ENCODE measurements at regions not wholly inside any gene's neighbourhood (a gene's known extent, or its start where the extent isn't known, plus 50 kb on each side); places are given as distances from the start of the nearest gene placed in this dataset.

DNA sequence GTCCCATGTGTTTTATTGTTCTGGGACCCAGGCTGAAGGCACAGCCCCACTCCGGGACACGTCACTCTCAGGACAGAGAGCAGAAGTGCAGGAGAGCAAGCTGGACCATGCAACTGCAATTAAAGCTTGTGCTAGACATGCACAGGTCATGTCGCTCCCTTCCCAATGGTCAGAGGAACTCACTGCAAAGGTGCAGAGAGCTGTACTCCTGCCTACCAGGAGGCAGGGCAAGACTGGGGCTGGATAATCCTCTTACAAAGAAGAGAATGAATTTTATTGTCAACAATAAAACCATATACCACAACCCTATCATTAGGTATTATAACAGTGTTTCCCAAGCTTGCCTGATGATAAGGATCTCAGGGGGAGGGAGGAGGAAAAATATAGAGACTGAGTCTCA is 74.0 kb upstream of the NEK6 start:
- TF ChIP-seq POLR2AphosphoS5 (IDR thresholded peaks at IDR 0.05; ENCODE audit: low read depth, low read length) (no peak), POLR2A (IDR thresholded peaks at IDR 0.05; ENCODE audit: low read depth, low read length) (no peak)
- FAIRE-seq (no peak), DNase-seq (ENCODE audit: insufficient read length) (no peak)

DNA sequence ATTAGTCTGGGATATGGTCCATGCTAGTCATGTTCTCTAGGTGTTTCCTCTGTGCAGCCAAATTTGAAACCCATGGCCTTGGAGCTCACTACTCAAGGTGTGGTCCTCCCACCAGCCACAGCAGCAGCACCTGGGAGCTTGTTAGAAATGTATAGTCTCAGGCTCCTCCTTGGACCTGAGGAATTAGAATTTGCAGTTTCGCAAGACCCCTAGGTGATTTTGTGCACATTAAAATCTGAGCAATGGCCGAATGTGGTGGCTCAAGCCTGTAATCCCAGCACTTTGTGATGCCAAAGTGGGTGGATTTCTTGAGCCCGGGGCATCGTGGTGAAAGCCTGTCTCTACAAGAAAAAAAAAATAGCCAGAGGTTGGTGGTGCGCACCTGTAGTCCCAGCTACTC is 72.3 kb upstream of the NEK6 start:
- TF ChIP-seq POLR2A (IDR thresholded peaks at IDR 0.05; ENCODE audit: low read depth, low read length), result no peak
- TF ChIP-seq POLR2AphosphoS5 (IDR thresholded peaks at IDR 0.05; ENCODE audit: low read depth, low read length), result no peak
- no peak for TF ChIP-seq TAF1 (IDR thresholded peaks at IDR 0.05; ENCODE audit: borderline replicate concordance, low read depth, low read length)
- FAIRE-seq, result no peak

DNA sequence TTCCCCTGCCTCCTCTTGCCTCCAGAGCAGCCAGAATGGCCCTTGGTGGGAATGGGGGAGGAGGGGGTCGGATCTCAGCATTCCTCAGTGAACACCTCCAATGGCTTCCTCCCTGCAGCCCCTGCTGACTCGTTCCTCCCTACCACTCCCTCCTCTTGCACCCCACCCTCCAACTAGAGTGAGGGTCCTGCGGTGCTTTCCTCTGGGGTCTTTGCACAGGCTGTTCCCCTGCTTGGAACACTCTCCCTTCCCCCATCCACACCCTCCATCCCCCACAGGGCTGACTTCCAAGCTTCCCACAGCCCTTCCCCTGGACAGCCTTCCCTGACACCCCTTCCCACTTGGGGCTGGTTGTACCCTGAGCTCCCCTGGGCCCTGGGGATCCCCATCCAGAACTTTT is 70.4 kb upstream of the NEK6 start:
- FAIRE-seq (no peak), DNase-seq (ENCODE audit: insufficient read length) (no peak)
- no peak for TF ChIP-seq POLR2A (IDR thresholded peaks at IDR 0.05; ENCODE audit: low read depth, low read length)
- no peak for TF ChIP-seq TAF1 (IDR thresholded peaks at IDR 0.05; ENCODE audit: borderline replicate concordance, low read depth, low read length)
- TF ChIP-seq POLR2AphosphoS5 (IDR thresholded peaks at IDR 0.05; ENCODE audit: low read depth, low read length), result no peak

More for the DNA sequence above, 72.3 kb upstream of the NEK6 start:
- DNase-seq (ENCODE audit: insufficient read length), result no peak

DNA sequence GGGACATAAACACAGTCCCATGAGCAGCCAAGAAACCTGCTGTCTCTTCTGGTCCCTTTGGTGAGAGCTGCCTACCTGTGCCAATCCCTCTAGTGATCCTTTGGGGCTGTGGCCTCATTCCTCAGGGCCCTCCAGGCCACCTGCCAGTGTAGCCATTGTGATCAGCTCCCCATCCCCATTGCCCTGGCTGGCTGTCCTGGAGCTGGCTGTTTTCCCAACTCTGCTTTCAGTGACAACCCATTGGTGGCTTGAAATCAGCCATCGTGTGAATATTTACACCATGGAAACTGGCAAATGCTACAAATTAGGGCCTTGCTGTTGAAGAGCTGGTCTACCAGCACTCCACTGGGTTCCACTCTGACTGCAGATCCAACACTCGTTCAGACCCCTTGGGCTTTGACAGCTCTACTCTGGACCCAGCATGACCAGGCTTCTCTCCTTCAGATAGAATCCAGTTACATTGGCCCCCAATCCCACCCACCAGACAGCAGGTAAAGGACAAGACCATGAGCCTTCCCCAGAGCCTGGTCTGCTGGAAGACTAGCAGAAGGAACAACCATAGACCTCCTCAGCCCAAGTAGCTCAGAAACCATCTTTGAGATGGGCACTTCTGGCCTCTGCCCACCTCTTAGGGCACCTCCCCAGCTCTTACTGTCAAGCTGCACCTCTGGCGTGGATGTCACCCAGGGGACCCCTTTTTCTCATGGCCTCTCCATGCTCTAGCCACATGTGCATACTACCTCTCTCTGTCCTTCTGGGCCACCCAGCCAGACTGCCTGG is 69.2 kb upstream of the NEK6 start:
- TF ChIP-seq POLR2AphosphoS5 (IDR thresholded peaks at IDR 0.05; ENCODE audit: low read depth, low read length), result no peak
- TF ChIP-seq POLR2A (IDR thresholded peaks at IDR 0.05; ENCODE audit: low read depth, low read length), result no peak
- TF ChIP-seq TAF1 (IDR thresholded peaks at IDR 0.05; ENCODE audit: borderline replicate concordance, low read depth, low read length), result no peak
- no peak for DNase-seq (ENCODE audit: insufficient read length)
- no peak for FAIRE-seq

DNA sequence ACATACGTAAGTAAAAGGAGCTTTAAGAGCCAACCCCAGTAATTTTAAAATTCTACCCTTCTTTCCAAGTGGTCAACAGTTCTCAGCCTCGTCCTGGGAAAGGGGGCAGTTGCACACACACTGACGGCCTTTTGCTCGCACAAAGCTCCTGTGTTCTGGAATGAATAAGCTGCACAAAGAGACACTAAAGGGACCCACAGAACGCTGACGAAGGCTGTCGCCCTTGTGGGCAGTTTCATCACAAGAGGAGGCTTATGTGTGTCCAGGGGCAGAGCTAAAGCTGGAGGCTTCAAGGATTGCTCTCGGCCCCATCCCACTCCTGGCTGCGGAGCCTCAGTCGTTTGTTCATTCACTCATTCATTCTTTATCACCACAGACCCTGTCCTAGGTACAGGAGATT is 67.0 kb upstream of the NEK6 start:
- FAIRE-seq, result no peak
- TF ChIP-seq TAF1 (IDR thresholded peaks at IDR 0.05; ENCODE audit: borderline replicate concordance, low read depth, low read length), result no peak
- TF ChIP-seq POLR2A (IDR thresholded peaks at IDR 0.05; ENCODE audit: low read depth, low read length), result no peak
- no peak for TF ChIP-seq POLR2AphosphoS5 (IDR thresholded peaks at IDR 0.05; ENCODE audit: low read depth, low read length)
- DNase-seq (ENCODE audit: insufficient read length), result no peak

DNA sequence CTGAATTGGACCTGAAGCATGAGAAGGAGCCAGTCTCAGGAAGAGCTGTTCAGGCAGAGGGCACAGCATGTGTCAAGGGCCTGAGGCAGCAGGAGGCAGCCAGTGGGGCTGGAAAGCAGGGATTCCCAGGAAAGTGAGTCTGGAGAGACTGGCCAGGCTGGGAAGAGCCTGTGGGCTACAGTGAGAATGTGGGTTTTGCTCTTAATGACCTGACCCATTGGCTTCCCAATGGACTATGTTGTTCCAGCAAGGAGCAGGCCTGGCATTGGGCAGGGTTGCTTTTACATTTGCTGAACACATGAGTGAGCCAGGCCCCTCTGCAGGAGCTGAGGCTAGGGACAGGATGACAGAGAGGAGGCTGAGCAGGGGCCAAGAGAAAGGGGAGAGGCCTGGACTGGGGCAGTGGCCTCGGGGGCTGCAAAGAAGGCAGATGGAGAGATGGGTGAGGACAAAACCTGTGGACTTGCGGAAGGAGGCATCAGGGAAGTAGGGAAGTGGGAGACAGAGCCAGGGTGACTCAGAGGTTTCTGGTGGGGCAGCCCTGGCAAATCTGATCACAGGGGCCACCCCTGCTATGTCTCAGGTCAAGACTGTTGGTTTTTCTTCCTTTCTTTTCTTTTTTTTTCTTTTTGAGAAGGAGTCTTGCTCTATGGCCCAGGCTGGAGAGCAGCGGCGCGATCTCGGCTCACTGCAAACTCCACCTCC is 65.9 kb upstream of the NEK6 start:
- no peak for TF ChIP-seq TAF1 (IDR thresholded peaks at IDR 0.05; ENCODE audit: borderline replicate concordance, low read depth, low read length)
- TF ChIP-seq POLR2AphosphoS5 (IDR thresholded peaks at IDR 0.05; ENCODE audit: low read depth, low read length), result no peak
- no peak for TF ChIP-seq POLR2A (IDR thresholded peaks at IDR 0.05; ENCODE audit: low read depth, low read length)
- FAIRE-seq, result no peak
- DNase-seq (ENCODE audit: insufficient read length), result no peak

DNA sequence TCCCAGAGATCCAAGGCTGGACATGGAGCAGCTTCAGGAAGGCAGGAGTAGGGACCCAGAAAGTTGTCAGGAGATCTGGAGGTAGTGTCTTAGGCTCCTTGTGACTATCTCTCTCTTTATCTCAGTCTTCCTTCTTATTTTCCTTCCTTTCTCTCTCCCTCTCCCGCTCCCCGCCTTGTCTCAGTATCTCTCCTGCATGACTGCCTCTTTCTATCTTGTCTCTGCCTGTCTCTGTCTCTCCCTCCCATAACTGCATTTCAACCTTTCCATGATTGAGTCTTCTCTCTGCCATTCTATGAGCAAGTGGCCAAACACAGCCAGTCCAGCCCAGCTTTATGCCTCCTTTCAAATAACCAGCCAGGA is 61.0 kb upstream of the NEK6 start:
- DNase-seq (ENCODE audit: insufficient read length), result no peak
- no peak for TF ChIP-seq POLR2AphosphoS5 (IDR thresholded peaks at IDR 0.05; ENCODE audit: low read depth, low read length)
- no peak for TF ChIP-seq TAF1 (IDR thresholded peaks at IDR 0.05; ENCODE audit: borderline replicate concordance, low read depth, low read length)
- no peak for TF ChIP-seq POLR2A (IDR thresholded peaks at IDR 0.05; ENCODE audit: low read depth, low read length)
- no peak for FAIRE-seq

DNA sequence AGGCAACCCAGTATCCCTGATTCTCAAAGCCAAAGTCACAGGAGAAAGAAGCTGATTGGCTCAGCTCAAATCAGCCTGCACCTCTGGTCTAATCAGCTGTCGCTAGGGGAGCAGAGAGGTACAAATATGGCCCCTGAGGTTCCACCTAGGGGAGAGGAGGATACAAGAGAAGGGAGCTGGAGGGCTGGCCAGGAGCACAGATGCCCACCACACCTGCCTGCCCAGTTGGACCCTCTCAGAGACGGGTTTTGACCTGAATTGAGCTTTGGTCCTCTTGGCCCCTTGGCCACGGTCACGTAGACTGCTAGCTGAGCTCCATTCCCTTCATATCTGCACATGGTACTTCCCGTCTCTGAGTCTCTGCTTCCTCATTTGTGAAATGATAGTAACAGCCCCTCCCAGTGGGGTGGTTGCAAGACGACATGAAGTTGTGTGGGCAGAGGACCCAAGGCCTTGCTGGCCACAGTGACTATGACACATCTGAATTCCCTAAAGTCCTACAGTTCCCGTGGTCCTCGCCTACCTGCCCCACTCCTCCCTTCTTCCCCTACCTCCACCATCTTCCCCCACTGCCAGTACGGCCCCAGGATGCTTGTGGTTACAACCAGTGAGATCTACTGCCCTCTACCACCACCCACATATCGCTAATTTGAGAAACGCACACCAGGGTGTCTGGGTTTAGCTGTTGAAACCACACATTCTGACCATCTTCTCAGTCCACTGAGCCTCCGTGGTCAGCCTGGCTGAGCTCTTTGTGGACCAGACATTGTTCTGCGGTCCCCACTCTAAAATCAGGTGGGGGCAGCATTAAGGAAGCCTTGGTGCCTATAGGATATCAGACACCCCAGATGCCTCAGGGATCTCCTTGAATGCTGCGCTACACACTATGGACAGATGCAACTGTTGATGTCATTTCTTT is 60.3 kb upstream of the NEK6 start:
- peak; percentile 91 for TF ChIP-seq POLR2A (IDR thresholded peaks at IDR 0.05; ENCODE audit: low read depth, low read length)
- peak; percentile 93 for TF ChIP-seq POLR2AphosphoS5 (IDR thresholded peaks at IDR 0.05; ENCODE audit: low read depth, low read length)
- 0 out of 2 replicates have a peak, but pooled peaks have one; percentile 23 for TF ChIP-seq TAF1 (IDR thresholded peaks at IDR 0.05; ENCODE audit: borderline replicate concordance, low read depth, low read length)
- DNase-seq (ENCODE audit: insufficient read length) (peak; percentile 49), FAIRE-seq (peak; percentile 97)

DNA sequence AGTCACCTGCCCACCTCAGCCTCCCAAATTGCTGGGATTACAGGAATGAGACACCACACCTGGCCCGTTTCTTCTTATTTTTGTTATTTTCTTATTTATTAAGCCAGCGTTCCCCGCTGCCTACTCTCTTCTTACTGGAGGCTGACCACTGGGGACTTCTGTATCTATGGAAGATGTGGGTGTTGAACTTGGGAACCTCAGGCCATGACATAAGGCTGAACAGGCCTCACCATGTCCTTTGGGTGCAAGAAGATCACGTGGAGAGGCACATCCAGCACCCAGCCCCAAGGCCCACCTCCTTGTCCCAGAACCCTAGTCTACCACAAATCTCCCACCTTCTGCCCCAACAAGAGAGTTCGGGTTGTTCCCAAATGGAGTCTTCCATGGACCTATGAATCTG is 59.4 kb upstream of the NEK6 start:
- FAIRE-seq, result no peak

DNA sequence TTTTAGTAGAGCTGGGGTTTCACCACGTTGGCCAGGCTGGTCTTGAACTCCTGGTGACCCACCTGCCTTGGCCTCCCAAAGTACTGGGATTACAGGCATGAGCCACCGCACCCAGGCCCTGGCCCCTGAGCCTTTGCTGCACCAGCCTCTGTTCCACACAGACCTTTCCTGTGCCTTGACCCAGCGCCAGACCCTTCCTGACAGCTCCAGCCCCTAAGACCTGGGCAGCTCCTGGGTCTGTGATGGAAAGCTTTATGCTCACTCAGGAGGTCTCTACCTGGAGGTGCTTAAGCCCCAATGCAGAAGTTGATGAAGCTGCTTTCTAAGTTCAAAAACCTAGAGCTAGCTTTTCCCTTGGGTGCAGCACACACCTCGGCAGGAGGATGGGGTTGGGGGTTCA is 58.8 kb upstream of the NEK6 start:
- no peak for TF ChIP-seq TAF1 (IDR thresholded peaks at IDR 0.05; ENCODE audit: borderline replicate concordance, low read depth, low read length)
- no peak for TF ChIP-seq POLR2A (IDR thresholded peaks at IDR 0.05; ENCODE audit: low read depth, low read length)
- TF ChIP-seq POLR2AphosphoS5 (IDR thresholded peaks at IDR 0.05; ENCODE audit: low read depth, low read length), result no peak
- no peak for DNase-seq (ENCODE audit: insufficient read length)
- no peak for FAIRE-seq

More for the DNA sequence above, 59.4 kb upstream of the NEK6 start:
- TF ChIP-seq POLR2AphosphoS5 (IDR thresholded peaks at IDR 0.05; ENCODE audit: low read depth, low read length), result no peak
- no peak for TF ChIP-seq POLR2A (IDR thresholded peaks at IDR 0.05; ENCODE audit: low read depth, low read length)
- TF ChIP-seq TAF1 (IDR thresholded peaks at IDR 0.05; ENCODE audit: borderline replicate concordance, low read depth, low read length), result no peak
- DNase-seq (ENCODE audit: insufficient read length), result no peak

DNA sequence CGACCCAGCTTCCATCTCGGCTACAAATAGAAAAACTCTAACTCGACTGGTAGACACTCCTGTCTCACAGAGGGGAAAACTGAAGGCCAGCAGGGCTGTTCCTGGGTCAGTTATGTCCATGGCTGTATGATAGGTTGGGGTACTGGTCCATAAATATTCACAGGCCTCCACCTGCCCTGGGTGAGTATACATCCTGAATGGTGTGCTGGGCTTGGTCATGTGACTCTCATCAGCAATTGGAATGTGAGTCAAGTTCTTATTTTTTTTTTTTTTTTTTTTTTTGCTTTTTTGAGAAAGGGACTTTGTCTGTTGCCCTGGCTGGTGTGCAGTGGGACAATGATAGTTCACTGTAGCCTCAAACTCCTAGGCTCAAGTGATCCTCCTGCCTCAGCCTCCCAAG is 58.3 kb upstream of the NEK6 start:
- no peak for TF ChIP-seq POLR2AphosphoS5 (IDR thresholded peaks at IDR 0.05; ENCODE audit: low read depth, low read length)
- TF ChIP-seq TAF1 (IDR thresholded peaks at IDR 0.05; ENCODE audit: borderline replicate concordance, low read depth, low read length), result no peak
- TF ChIP-seq POLR2A (IDR thresholded peaks at IDR 0.05; ENCODE audit: low read depth, low read length), result no peak
- FAIRE-seq (no peak), DNase-seq (ENCODE audit: insufficient read length) (no peak)

All from GM12892 (cell line).